ENCODE measurements at regions not wholly inside any gene's neighbourhood (a gene's known extent, or its start where the extent isn't known, plus 50 kb on each side); places are given as distances from the start of the nearest gene placed in this dataset.

- Histone ChIP-seq H3K79me1 (ENCODE audit: low read length) (no peaks in the 10 kb centered on the region), H3K27ac (ENCODE audit: low read depth, low read length) (no peak overlapping the region), H4K8ac (ENCODE audit: low read depth, low read length) (no peak overlapping the region), H3K4me3 (ENCODE audit: low read depth, low read length) (no peak overlapping the region), H2AK5ac (ENCODE audit: low read length) (no peak overlapping the region), H3K9me3 (ENCODE audit: insufficient read depth, low read depth, low read length) (peaks cover 10% of the 10 kb centered on the region), H2BK5ac (ENCODE audit: low read depth, low read length, poor library complexity) (no peak overlapping the region), H3K79me2 (ENCODE audit: control insufficient read depth, insufficient read depth, low read length, poor library complexity) (no peaks in the 10 kb centered on the region), H4K12ac (ENCODE audit: low read depth, low read length) (no peak overlapping the region), H2BK12ac (ENCODE audit: low read length) (no peak overlapping the region), H3K36me3 (ENCODE audit: control insufficient read depth in 1 of 2, insufficient read depth in 2 of 2, low read length in 2 of 2) (no peaks in the 10 kb centered on the region), H3K14ac (ENCODE audit: low read length) (no peak overlapping the region), H3K9ac (ENCODE audit: low read length) (no peak overlapping the region), H2AFZ (ENCODE audit: insufficient read depth, low read length, poor library complexity) (no peak overlapping the region), H3K18ac (ENCODE audit: low read length) (no peak overlapping the region), H3K23ac (ENCODE audit: low read length) (no peak overlapping the region), H3K4me1 (ENCODE audit: control insufficient read depth in 1 of 2, insufficient read depth in 2 of 2, low read length in 2 of 2) (peaks cover 0 to 2% of the 10 kb centered on the region in 2 experiments), H2BK120ac (ENCODE audit: insufficient read depth, low read length, poor library complexity) (no peak overlapping the region), H3K27me3 (ENCODE audit: insufficient read depth, low read length) (no peaks in the 10 kb centered on the region), H3K4me2 (ENCODE audit: low read length) (no peak overlapping the region), H3K4ac (ENCODE audit: low read depth, low read length) (no peak overlapping the region), H4K91ac (ENCODE audit: low read depth, low read length) (no peak overlapping the region)
- no CpG with 5 or more reads among the region's 15 CpGs for WGBS (ENCODE audit: extremely low coverage, insufficient coverage, insufficient read length)
- DNase-seq, result no peak
These were observed 104.7 kb upstream of the NKX1-1 start for GRCh38 chr4:1510931-1511330.

DNA sequence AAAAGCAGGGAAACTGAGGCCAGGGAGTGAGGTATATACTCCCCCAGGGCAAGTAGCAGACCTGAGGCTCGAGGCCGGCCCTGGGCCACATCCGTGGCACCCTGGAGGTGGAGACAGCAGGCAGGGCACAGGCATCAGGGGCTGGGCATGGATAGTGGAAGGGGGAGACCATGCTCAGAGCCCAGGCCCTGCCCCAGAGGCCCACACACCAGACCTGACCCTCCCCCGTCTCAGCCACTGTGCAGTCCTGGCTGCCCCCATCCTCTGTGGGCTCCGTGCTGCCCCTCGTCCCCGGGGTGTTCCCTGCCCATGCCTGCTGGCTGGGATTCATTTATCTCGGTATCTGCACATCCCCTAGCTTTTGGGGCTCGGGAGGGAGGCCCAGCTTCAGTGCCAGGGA lies 103.1 kb upstream of the NKX1-1 start:
- H2BK12ac ChIP-seq (ENCODE audit: low read length), result no peak overlapping the region
- H2AFZ ChIP-seq (ENCODE audit: insufficient read depth, low read length, poor library complexity), result no peak overlapping the region
- H3K4me2 ChIP-seq (ENCODE audit: low read length), result no peak overlapping the region
- H3K9ac ChIP-seq (ENCODE audit: low read length), result no peak overlapping the region
- peaks cover 5% of the 10 kb centered on the region for H3K9me3 ChIP-seq (ENCODE audit: insufficient read depth, low read depth, low read length)
- no peaks in the 10 kb centered on the region for H3K27me3 ChIP-seq (ENCODE audit: insufficient read depth, low read length)
- no peak for DNase-seq
- no peak overlapping the region for H3K4ac ChIP-seq (ENCODE audit: low read depth, low read length)
- no peak overlapping the region for H3K14ac ChIP-seq (ENCODE audit: low read length)
- H2AK5ac ChIP-seq (ENCODE audit: low read length), result no peak overlapping the region
- H3K79me1 ChIP-seq (ENCODE audit: low read length), result no peaks in the 10 kb centered on the region
- no peak overlapping the region for H3K4me3 ChIP-seq (ENCODE audit: low read depth, low read length)
- no peak overlapping the region for H3K18ac ChIP-seq (ENCODE audit: low read length)
- no peak overlapping the region for H2BK120ac ChIP-seq (ENCODE audit: insufficient read depth, low read length, poor library complexity)
- H3K4me1 ChIP-seq (ENCODE audit: control insufficient read depth in 1 of 2, insufficient read depth in 2 of 2, low read length in 2 of 2), result peaks cover 0 to 2% of the 10 kb centered on the region in 2 experiments
- H3K36me3 ChIP-seq (ENCODE audit: control insufficient read depth in 1 of 2, insufficient read depth in 2 of 2, low read length in 2 of 2), result no peaks in the 10 kb centered on the region
- WGBS (ENCODE audit: extremely low coverage, insufficient coverage, insufficient read length), result no CpG with 5 or more reads among the region's 9 CpGs
- no peak overlapping the region for H4K12ac ChIP-seq (ENCODE audit: low read depth, low read length)
- no peak overlapping the region for H2BK5ac ChIP-seq (ENCODE audit: low read depth, low read length, poor library complexity)
- H4K91ac ChIP-seq (ENCODE audit: low read depth, low read length), result no peak overlapping the region
- no peaks in the 10 kb centered on the region for H3K79me2 ChIP-seq (ENCODE audit: control insufficient read depth, insufficient read depth, low read length, poor library complexity)
- no peak overlapping the region for H3K23ac ChIP-seq (ENCODE audit: low read length)
- H4K8ac ChIP-seq (ENCODE audit: low read depth, low read length), result no peak overlapping the region
- H3K27ac ChIP-seq (ENCODE audit: low read depth, low read length), result no peak overlapping the region

- H2AFZ ChIP-seq (ENCODE audit: insufficient read depth, low read length, poor library complexity), result no peak overlapping the region
- H2BK120ac ChIP-seq (ENCODE audit: insufficient read depth, low read length, poor library complexity), result no peak overlapping the region
- H3K9ac ChIP-seq (ENCODE audit: low read length), result no peak overlapping the region
- H3K27ac ChIP-seq (ENCODE audit: low read depth, low read length), result no peak overlapping the region
- H3K4ac ChIP-seq (ENCODE audit: low read depth, low read length), result no peak overlapping the region
- no CpG with 5 or more reads among the region's 26 CpGs for WGBS (ENCODE audit: extremely low coverage, insufficient coverage, insufficient read length)
- peaks cover 5% of the 10 kb centered on the region for H3K9me3 ChIP-seq (ENCODE audit: insufficient read depth, low read depth, low read length)
- no peaks in the 10 kb centered on the region for H3K79me1 ChIP-seq (ENCODE audit: low read length)
- no peaks in the 10 kb centered on the region for H3K36me3 ChIP-seq (ENCODE audit: control insufficient read depth in 1 of 2, insufficient read depth in 2 of 2, low read length in 2 of 2)
- no peak overlapping the region for H4K91ac ChIP-seq (ENCODE audit: low read depth, low read length)
- H2BK12ac ChIP-seq (ENCODE audit: low read length), result no peak overlapping the region
- H3K27me3 ChIP-seq (ENCODE audit: insufficient read depth, low read length), result no peaks in the 10 kb centered on the region
- H3K14ac ChIP-seq (ENCODE audit: low read length), result no peak overlapping the region
- no peak overlapping the region for H2BK5ac ChIP-seq (ENCODE audit: low read depth, low read length, poor library complexity)
- no peak for DNase-seq
- H3K4me2 ChIP-seq (ENCODE audit: low read length), result no peak overlapping the region
- H2AK5ac ChIP-seq (ENCODE audit: low read length), result no peak overlapping the region
- H3K4me3 ChIP-seq (ENCODE audit: low read depth, low read length), result no peak overlapping the region
- H3K79me2 ChIP-seq (ENCODE audit: control insufficient read depth, insufficient read depth, low read length, poor library complexity), result no peaks in the 10 kb centered on the region
- no peak overlapping the region for H3K18ac ChIP-seq (ENCODE audit: low read length)
- H4K8ac ChIP-seq (ENCODE audit: low read depth, low read length), result no peak overlapping the region
- no peak overlapping the region for H4K12ac ChIP-seq (ENCODE audit: low read depth, low read length)
- H3K4me1 ChIP-seq (ENCODE audit: control insufficient read depth in 1 of 2, insufficient read depth in 2 of 2, low read length in 2 of 2), result peaks cover 0 to 2% of the 10 kb centered on the region in 2 experiments
- no peak overlapping the region for H3K23ac ChIP-seq (ENCODE audit: low read length)
These were observed 102.2 kb upstream of the NKX1-1 start for GRCh38 chr4:1508161-1509160.

DNA sequence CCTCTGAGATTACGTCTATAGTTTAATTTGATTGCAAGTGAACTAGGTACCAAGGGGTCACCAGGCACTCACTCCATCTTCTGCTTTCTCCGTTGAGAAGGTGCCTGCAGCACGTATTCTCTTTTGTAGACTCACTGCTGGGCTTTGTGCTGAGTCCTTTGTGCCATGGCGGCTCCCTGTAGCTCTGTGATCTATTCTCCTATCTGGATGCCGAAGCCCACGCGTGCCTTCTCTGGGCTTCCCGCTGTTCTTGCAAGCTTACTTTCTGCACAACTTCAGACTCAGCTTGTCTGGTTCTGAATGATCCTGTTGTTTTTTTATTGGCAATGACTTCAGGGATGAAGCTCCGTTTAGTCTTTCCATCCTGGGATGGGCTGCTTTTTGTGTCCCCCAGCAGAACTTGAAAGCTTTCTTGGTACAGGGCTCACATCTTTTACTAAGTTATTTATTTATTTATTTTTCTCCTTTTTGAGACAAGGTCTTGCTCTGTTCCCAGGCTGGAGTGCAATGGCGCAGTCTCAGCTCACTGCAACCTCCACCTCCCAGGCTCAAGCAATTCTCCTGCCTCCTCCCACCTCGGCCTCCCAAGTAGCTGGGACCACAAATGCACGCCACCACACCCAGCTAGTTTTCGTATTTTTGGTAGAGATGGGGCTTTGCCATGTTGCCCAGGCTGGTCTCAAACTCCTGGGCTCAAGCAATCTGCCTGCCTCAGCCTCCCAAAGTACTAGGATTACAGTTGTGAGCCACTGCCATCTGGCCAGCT lies 100.9 kb upstream of the NKX1-1 start:
- no peak overlapping the region for H3K27ac ChIP-seq (ENCODE audit: low read depth, low read length)
- no peak overlapping the region for H2BK12ac ChIP-seq (ENCODE audit: low read length)
- H3K79me2 ChIP-seq (ENCODE audit: control insufficient read depth, insufficient read depth, low read length, poor library complexity), result no peaks in the 10 kb centered on the region
- no peak overlapping the region for H2AK5ac ChIP-seq (ENCODE audit: low read length)
- H4K91ac ChIP-seq (ENCODE audit: low read depth, low read length), result no peak overlapping the region
- no peak overlapping the region for H4K8ac ChIP-seq (ENCODE audit: low read depth, low read length)
- no peak overlapping the region for H3K4me2 ChIP-seq (ENCODE audit: low read length)
- H4K12ac ChIP-seq (ENCODE audit: low read depth, low read length), result no peak overlapping the region
- DNase-seq, result no peak
- no peak overlapping the region for H3K23ac ChIP-seq (ENCODE audit: low read length)
- no peak overlapping the region for H3K4me3 ChIP-seq (ENCODE audit: low read depth, low read length)
- H3K14ac ChIP-seq (ENCODE audit: low read length), result no peak overlapping the region
- H2BK5ac ChIP-seq (ENCODE audit: low read depth, low read length, poor library complexity), result no peak overlapping the region
- H3K79me1 ChIP-seq (ENCODE audit: low read length), result no peaks in the 10 kb centered on the region
- no peaks in the 10 kb centered on the region for H3K4me1 ChIP-seq (ENCODE audit: control insufficient read depth in 1 of 2, insufficient read depth in 2 of 2, low read length in 2 of 2)
- H3K18ac ChIP-seq (ENCODE audit: low read length), result no peak overlapping the region
- H3K36me3 ChIP-seq (ENCODE audit: control insufficient read depth in 1 of 2, insufficient read depth in 2 of 2, low read length in 2 of 2), result no peaks in the 10 kb centered on the region
- no CpG with 5 or more reads among the region's 13 CpGs for WGBS (ENCODE audit: extremely low coverage, insufficient coverage, insufficient read length)
- no peaks in the 10 kb centered on the region for H3K27me3 ChIP-seq (ENCODE audit: insufficient read depth, low read length)
- H2AFZ ChIP-seq (ENCODE audit: insufficient read depth, low read length, poor library complexity), result no peak overlapping the region
- H3K9me3 ChIP-seq (ENCODE audit: insufficient read depth, low read depth, low read length), result peaks cover 5% of the 10 kb centered on the region
- no peak overlapping the region for H3K4ac ChIP-seq (ENCODE audit: low read depth, low read length)
- no peak overlapping the region for H2BK120ac ChIP-seq (ENCODE audit: insufficient read depth, low read length, poor library complexity)
- H3K9ac ChIP-seq (ENCODE audit: low read length), result no peak overlapping the region
